ENCODE measurements at regions not wholly inside any gene's neighbourhood (a gene's known extent, or its start where the extent isn't known, plus 50 kb on each side); places are given as distances from the start of the nearest gene placed in this dataset.

DNA sequence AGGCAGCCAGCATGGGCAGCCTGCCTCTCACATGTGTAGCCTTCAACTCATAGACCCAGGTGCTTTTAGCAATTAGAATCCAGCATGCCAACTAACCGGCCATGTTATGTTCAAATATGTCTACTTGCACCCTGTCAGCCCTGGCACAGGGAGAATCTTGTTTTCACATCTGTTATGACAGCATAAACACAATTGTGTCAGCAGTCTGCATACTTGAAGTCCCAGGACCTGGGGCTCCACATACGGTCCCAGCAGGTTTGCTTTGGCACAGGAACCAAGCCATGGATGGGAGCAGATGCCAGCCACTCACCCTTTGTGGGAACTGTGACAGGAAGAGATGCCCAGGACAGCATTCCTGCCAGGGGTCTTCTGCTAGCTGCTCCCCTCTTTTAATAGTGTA is 67.2 kb upstream of the SYNDIG1 start:
- H3K27ac ChIP-seq (ENCODE audit: insufficient read depth, low read length): no peak overlapping the region
- no peak overlapping the region for H3K9ac ChIP-seq (ENCODE audit: insufficient read depth, low read length)
- H3K4me3 ChIP-seq (replicated peaks in 1 of 4; ENCODE audit: control extremely low read depth in 1 of 4, insufficient read depth in 1 of 4, low read depth in 3 of 4, low read length in 4 of 4): no peak overlapping the region
- no peaks in the 10 kb centered on the region for H3K36me3 ChIP-seq (ENCODE audit: control insufficient read depth, insufficient read depth, low read length)
- H3K4me2 ChIP-seq (ENCODE audit: extremely low read depth, insufficient read depth, low read length): no peak overlapping the region
- no peak for DNase-seq (ENCODE audit: low read depth in 2 of 2)
- no peak for TF ChIP-seq CTCF (conservative IDR thresholded peaks at IDR 0.05 in 1 of 2, IDR thresholded peaks at IDR 0.05 in 1 of 2; ENCODE audit: low read depth in 1 of 2, low read length in 2 of 2)
- no peak for TF ChIP-seq EZH2 (IDR thresholded peaks at IDR 0.05; ENCODE audit: low read length, missing control alignments)
- H3K9me3 ChIP-seq (ENCODE audit: control insufficient read depth, insufficient read depth, low read depth, low read length): no peaks in the 10 kb centered on the region
- H2AFZ ChIP-seq (ENCODE audit: low read length): no peak overlapping the region
- H3K4me1 ChIP-seq (ENCODE audit: control insufficient read depth, extremely low read depth, insufficient read depth, low read length): no peaks in the 10 kb centered on the region
- no peaks in the 10 kb centered on the region for H3K79me2 ChIP-seq (ENCODE audit: control insufficient read depth, insufficient read depth, low read length)
- no peaks in the 10 kb centered on the region for H3K27me3 ChIP-seq (ENCODE audit: control insufficient read depth, insufficient read depth, low read length)
- no peaks in the 10 kb centered on the region for H4K20me1 ChIP-seq (ENCODE audit: control insufficient read depth, extremely low read depth, insufficient read depth, low read length)

DNA sequence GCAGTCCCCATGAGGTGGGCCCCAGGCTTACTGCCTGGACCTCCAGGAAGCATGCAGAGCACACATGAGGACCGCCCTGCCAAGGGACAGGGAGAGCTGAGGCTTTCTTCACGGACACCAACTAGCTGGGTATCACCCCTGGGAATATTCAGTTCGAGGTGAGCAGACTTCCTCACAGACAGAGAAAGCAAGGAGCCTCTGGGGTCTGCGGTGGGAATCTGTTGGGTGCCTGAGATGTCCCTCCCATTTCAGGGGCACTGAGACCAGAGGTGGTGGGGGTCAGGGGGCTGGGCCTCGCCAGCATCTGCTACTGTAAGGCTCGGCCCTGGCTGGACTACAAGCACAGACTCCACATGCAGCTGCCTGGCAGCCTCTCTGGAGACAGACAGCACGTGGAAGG is 74.3 kb upstream of the SYNDIG1 start:
- H3K9ac ChIP-seq (ENCODE audit: insufficient read depth, low read length): no peak overlapping the region
- no peaks in the 10 kb centered on the region for H3K36me3 ChIP-seq (ENCODE audit: control insufficient read depth, insufficient read depth, low read length)
- no peaks in the 10 kb centered on the region for H3K9me3 ChIP-seq (ENCODE audit: control insufficient read depth, insufficient read depth, low read depth, low read length)
- DNase-seq (ENCODE audit: low read depth in 2 of 2): no peak
- H3K4me1 ChIP-seq (ENCODE audit: control insufficient read depth, extremely low read depth, insufficient read depth, low read length): no peaks in the 10 kb centered on the region
- no peaks in the 10 kb centered on the region for H4K20me1 ChIP-seq (ENCODE audit: control insufficient read depth, extremely low read depth, insufficient read depth, low read length)
- no peak overlapping the region for H2AFZ ChIP-seq (ENCODE audit: low read length)
- H3K79me2 ChIP-seq (ENCODE audit: control insufficient read depth, insufficient read depth, low read length): no peaks in the 10 kb centered on the region
- H3K27me3 ChIP-seq (ENCODE audit: control insufficient read depth, insufficient read depth, low read length): no peaks in the 10 kb centered on the region
- no peak overlapping the region for H3K27ac ChIP-seq (ENCODE audit: insufficient read depth, low read length)
- H3K4me3 ChIP-seq (replicated peaks in 1 of 4; ENCODE audit: control extremely low read depth in 1 of 4, insufficient read depth in 1 of 4, low read depth in 3 of 4, low read length in 4 of 4): no peak overlapping the region
- no peak overlapping the region for H3K4me2 ChIP-seq (ENCODE audit: extremely low read depth, insufficient read depth, low read length)
- TF ChIP-seq CTCF (conservative IDR thresholded peaks at IDR 0.05 in 1 of 2, IDR thresholded peaks at IDR 0.05 in 1 of 2; ENCODE audit: low read depth in 1 of 2, low read length in 2 of 2): no peak
- TF ChIP-seq EZH2 (IDR thresholded peaks at IDR 0.05; ENCODE audit: low read length, missing control alignments): no peak

DNA sequence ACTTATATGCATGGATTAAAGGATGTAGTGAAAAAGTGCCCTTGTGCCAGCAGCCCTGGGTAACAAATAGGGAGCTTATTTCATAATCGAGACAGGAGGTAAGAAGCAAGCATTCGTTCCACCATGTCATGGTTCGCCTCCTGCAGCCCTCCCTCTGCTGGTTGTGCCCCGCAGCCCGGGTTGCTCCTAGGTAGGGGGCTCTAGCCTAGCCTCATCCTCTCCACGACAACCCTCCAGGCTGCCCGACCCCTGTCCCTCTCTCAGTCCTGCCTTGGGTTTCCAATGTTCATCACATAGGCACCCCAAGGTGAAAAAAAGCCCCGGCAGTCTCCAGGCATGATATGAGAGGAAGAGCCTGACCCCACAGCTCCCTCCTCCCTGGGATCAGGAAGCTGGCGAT is 75.5 kb upstream of the SYNDIG1 start:
- H3K36me3 ChIP-seq (ENCODE audit: control insufficient read depth, insufficient read depth, low read length): no peaks in the 10 kb centered on the region
- no peak overlapping the region for H3K9ac ChIP-seq (ENCODE audit: insufficient read depth, low read length)
- no peaks in the 10 kb centered on the region for H3K27me3 ChIP-seq (ENCODE audit: control insufficient read depth, insufficient read depth, low read length)
- H3K9me3 ChIP-seq (ENCODE audit: control insufficient read depth, insufficient read depth, low read depth, low read length): no peaks in the 10 kb centered on the region
- no peaks in the 10 kb centered on the region for H4K20me1 ChIP-seq (ENCODE audit: control insufficient read depth, extremely low read depth, insufficient read depth, low read length)
- no peak overlapping the region for H3K4me3 ChIP-seq (replicated peaks in 1 of 4; ENCODE audit: control extremely low read depth in 1 of 4, insufficient read depth in 1 of 4, low read depth in 3 of 4, low read length in 4 of 4)
- H3K4me1 ChIP-seq (ENCODE audit: control insufficient read depth, extremely low read depth, insufficient read depth, low read length): no peaks in the 10 kb centered on the region
- no peak for TF ChIP-seq EZH2 (IDR thresholded peaks at IDR 0.05; ENCODE audit: low read length, missing control alignments)
- no peak overlapping the region for H3K27ac ChIP-seq (ENCODE audit: insufficient read depth, low read length)
- H3K4me2 ChIP-seq (ENCODE audit: extremely low read depth, insufficient read depth, low read length): no peak overlapping the region
- no peak for DNase-seq (ENCODE audit: low read depth in 2 of 2)
- H3K79me2 ChIP-seq (ENCODE audit: control insufficient read depth, insufficient read depth, low read length): no peaks in the 10 kb centered on the region
- no peak overlapping the region for H2AFZ ChIP-seq (ENCODE audit: low read length)
